GM12878 (cell line): ENCODE measurements at regions not wholly inside any gene's neighbourhood (a gene's known extent, or its start where the extent isn't known, plus 50 kb on each side); places are given as distances from the start of the nearest gene placed in this dataset.

Experiments
- ATAC-seq: fragments of 200-7000 bp; cut with Tn5 transposase; 3 replicates; pipeline ENCODE4 v1.9.1; 2020; ENCODE audit warnings: mild to moderate bottlenecking, moderate library complexity
- BruUV-seq: library from RNA; stranded (reverse); fragments of 400-500 nt; replicated peaks from 2 replicates; lab custom pipeline; 2021; lab: Mats Ljungman, UMichigan
- CTCF ChIA-PET: fragments of 300-600 bp; sonication (Branson Sonifier 250); formaldehyde crosslinking; extraction: SDS; loops from one replicate; lab custom pipeline; 2021; ENCODE audit warnings: inconsistent platforms; lab: Yijun Ruan, JAX
- POLR2A ChIA-PET: fragments of 350-600 bp; formaldehyde crosslinking; extraction: SDS; loops from one replicate; lab custom pipeline; 2021; ENCODE audit warnings: inconsistent platforms; lab: Charles Lee
- RAD21 ChIA-PET: fragments of 300-600 bp; sonication (Branson Sonifier 250); formaldehyde crosslinking; loops from one replicate; lab custom pipeline; 2023; ENCODE audit warnings: antibody characterized with exemption; ENCODE audit not compliant: unreplicated experiment; lab: Charles Lee
- SMC1A ChIA-PET: fragments of 300-600 bp; sonication (Branson Sonifier 250); formaldehyde crosslinking; loops from one replicate; lab custom pipeline; 2023; ENCODE audit not compliant: unreplicated experiment, uncharacterized antibody; lab: Charles Lee
- DNase-seq: peaks from one replicate; pipeline ENCODE4 v3.0.0-alpha.2; 2011; ENCODE audit warnings: low read depth, low spot score
- FAIRE-seq: peaks from 3 replicates; lab custom pipeline; 2011; peaks lifted over from hg19 to GRCh38; lab: Jason Lieb, UNC
- H2AFZ ChIP-seq: 2 replicates; pipeline ENCODE4 v1.6.0; 2011; ENCODE audit warnings: low read depth, low read length, control low read depth; ENCODE audit not compliant: control insufficient read depth
- H3K27ac ChIP-seq: 2 replicates; pipeline ENCODE4 v1.5.1; 2011; ENCODE audit warnings: control low read depth; ENCODE audit not compliant: control insufficient read depth, insufficient read depth
- H3K27me3 ChIP-seq, 2 experiments: replicated peaks in 1 of 2; 2 replicates each; pipeline versions ENCODE4 v1.6.0 to v1.6.1; 2011; ENCODE audit warnings: low read length in 1 of 2; ENCODE audit not compliant: control insufficient read depth in 2 of 2, insufficient read depth in 2 of 2
- H3K36me3 ChIP-seq, 2 experiments: 2 replicates each; pipeline ENCODE4 v1.5.1; 2011; ENCODE audit warnings: low read length in 1 of 2; ENCODE audit not compliant: control insufficient read depth in 2 of 2, insufficient read depth in 2 of 2
- H3K4me1 ChIP-seq: 2 replicates; pipeline ENCODE4 v1.6.1; 2011; ENCODE audit warnings: mild to moderate bottlenecking, low read length, moderate library complexity, mixed read lengths; ENCODE audit not compliant: control insufficient read depth, insufficient read depth
- H3K4me2 ChIP-seq: 2 replicates; pipeline ENCODE4 v1.6.0; 2011; ENCODE audit warnings: control low read depth; ENCODE audit not compliant: control insufficient read depth, insufficient read depth
- H3K4me3 ChIP-seq: fragments of 200-600 bp; sonication (generic); 2 replicates; pipeline ENCODE4 v1.5.1; 2016
- H3K79me2 ChIP-seq: 2 replicates; pipeline ENCODE4 v1.6.0; 2011; ENCODE audit warnings: low read length; ENCODE audit not compliant: control insufficient read depth, insufficient read depth
- H3K9ac ChIP-seq: 2 replicates; pipeline ENCODE4 v1.8.0; 2011; ENCODE audit warnings: low read length, control low read depth, mixed read lengths; ENCODE audit not compliant: control insufficient read depth, insufficient read depth
- H3K9me3 ChIP-seq: replicated peaks from 3 replicates; pipeline ENCODE4 v1.5.1; 2011; ENCODE audit warnings: mild to moderate bottlenecking, low read length; ENCODE audit not compliant: control insufficient read depth, insufficient read depth
- H4K20me1 ChIP-seq: 2 replicates; pipeline ENCODE4 v1.6.0; 2011; ENCODE audit not compliant: control insufficient read depth, insufficient read depth
- BCLAF1 ChIP-seq: fragments of 450-650 bp; IDR thresholded peaks from 2 replicates; pipeline ENCODE4 v1.6.1; 2017; ENCODE audit warnings: antibody characterized with exemption, mild to moderate bottlenecking, moderate library complexity
- HCFC1 ChIP-seq: fragments of 150-350 bp; IDR thresholded peaks from 2 replicates; pipeline ENCODE4 v1.6.1; 2014; ENCODE audit warnings: low read length
- IRF4 ChIP-seq: IDR thresholded peaks from 2 replicates; pipeline ENCODE4 v1.6.1; 2011; ENCODE audit warnings: low read depth, low read length
- NFYB ChIP-seq: IDR thresholded peaks from 2 replicates; pipeline ENCODE4 v1.6.1; 2011; ENCODE audit warnings: low read depth, mild to moderate bottlenecking, low read length, improper control_type of control experiment, moderate library complexity; ENCODE audit not compliant: insufficient read depth
- PAX8 ChIP-seq: fragments of 450-650 bp; IDR thresholded peaks from 2 replicates; pipeline ENCODE4 v1.6.1; 2017; ENCODE audit warnings: mild to moderate bottlenecking, moderate library complexity
- POLR2AphosphoS5 ChIP-seq: IDR thresholded peaks from 2 replicates; pipeline ENCODE4 v1.6.1; 2011; ENCODE audit warnings: mild to moderate bottlenecking, low read length, inconsistent platforms
- POU2F2 ChIP-seq: IDR thresholded peaks from 3 replicates; pipeline ENCODE4 v1.6.1; 2011; ENCODE audit warnings: low read depth, mild to moderate bottlenecking, low read length, borderline replicate concordance
- RAD21 ChIP-seq: IDR thresholded peaks from 2 replicates; pipeline ENCODE4 v1.6.1; 2011; ENCODE audit warnings: mild to moderate bottlenecking, low read depth, low read length, moderate library complexity; ENCODE audit not compliant: insufficient read depth
- RB1 ChIP-seq: fragments of 450-650 bp; formaldehyde crosslinking; IDR thresholded peaks from 2 replicates; pipeline ENCODE4 v1.6.1; 2017; ENCODE audit warnings: mild to moderate bottlenecking, borderline replicate concordance
- RFX5 ChIP-seq: IDR thresholded peaks from 2 replicates; pipeline ENCODE4 v1.6.1; 2011; ENCODE audit warnings: low read depth, low read length, improper control_type of control experiment
- TARDBP ChIP-seq: IDR thresholded peaks from 2 replicates; pipeline ENCODE4 v1.6.1; 2016; ENCODE audit warnings: borderline replicate concordance
- TCF7 ChIP-seq: IDR thresholded peaks from 2 replicates; pipeline ENCODE4 v1.6.1; 2014; ENCODE audit warnings: antibody characterized with exemption, borderline replicate concordance
- USF2 ChIP-seq: IDR thresholded peaks from 2 replicates; pipeline ENCODE4 v1.6.1; 2011; ENCODE audit warnings: low read depth, low read length, improper control_type of control experiment, borderline replicate concordance
- ZZZ3 ChIP-seq: IDR thresholded peaks from 2 replicates; pipeline ENCODE4 v1.6.1; 2011; ENCODE audit warnings: low read depth; ENCODE audit not compliant: control insufficient read depth, insufficient read length
- in situ Hi-C: fragments of 300-500 bp; cut with MboI; formaldehyde crosslinking; loops from 9 replicates; pipeline ENCODE4 v1.14.3; 2018; ENCODE audit warnings: mixed read lengths
- intact Hi-C: fragments of 100-400 bp; cut with micrococcal nuclease; formaldehyde crosslinking; loops from one replicate; pipeline ENCODE4 v1.14.2; 2022; ENCODE audit not compliant: unreplicated experiment
- TF ChIP-seq, protein P1 (sequence below): fragments of 450-650 bp; IDR thresholded peaks from 2 replicates; pipeline ENCODE4 v1.6.1; 2016; ENCODE audit warnings: mild to moderate bottlenecking
- TF ChIP-seq, protein P2 (sequence below): IDR thresholded peaks from 2 replicates; pipeline ENCODE4 v1.6.1; 2011; ENCODE audit warnings: borderline replicate concordance, low read depth, mild to moderate bottlenecking, moderate library complexity, mixed read lengths, low read length; ENCODE audit not compliant: insufficient read depth; ENCODE audit errors: extremely low read length

- no peaks in the 10 kb centered on the region for H3K79me2 ChIP-seq
- SMC1A ChIA-PET, result no interaction called here
- no TSS peak for BruUV-seq
- RAD21 ChIA-PET, result no interaction called here
- no peak overlapping the region for H3K9ac ChIP-seq
- no peak for FAIRE-seq
- H3K27me3 ChIP-seq, result no peaks in the 10 kb centered on the region
- no peak overlapping the region for H3K4me3 ChIP-seq
- intact Hi-C loops, result no loop called here
- H3K9me3 ChIP-seq, result no peaks in the 10 kb centered on the region
- no peak for DNase-seq
- in situ Hi-C loops, result no loop called here
- H3K4me2 ChIP-seq, result no peak overlapping the region
- H2AFZ ChIP-seq, result no peak overlapping the region
- H3K27ac ChIP-seq, result no peak overlapping the region
- no peak for ATAC-seq
- CTCF ChIA-PET, result no interaction called here
- TF ChIP-seq, protein P1, sequence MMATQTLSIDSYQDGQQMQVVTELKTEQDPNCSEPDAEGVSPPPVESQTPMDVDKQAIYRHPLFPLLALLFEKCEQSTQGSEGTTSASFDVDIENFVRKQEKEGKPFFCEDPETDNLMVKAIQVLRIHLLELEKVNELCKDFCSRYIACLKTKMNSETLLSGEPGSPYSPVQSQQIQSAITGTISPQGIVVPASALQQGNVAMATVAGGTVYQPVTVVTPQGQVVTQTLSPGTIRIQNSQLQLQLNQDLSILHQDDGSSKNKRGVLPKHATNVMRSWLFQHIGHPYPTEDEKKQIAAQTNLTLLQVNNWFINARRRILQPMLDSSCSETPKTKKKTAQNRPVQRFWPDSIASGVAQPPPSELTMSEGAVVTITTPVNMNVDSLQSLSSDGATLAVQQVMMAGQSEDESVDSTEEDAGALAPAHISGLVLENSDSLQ, result no peak
- TF ChIP-seq HCFC1 (no peak), RB1 (no peak), IRF4 (no peak), TARDBP (no peak), RFX5 (no peak), POU2F2 (no peak), PAX8 (no peak), BCLAF1 (no peak), USF2 (no peak), RAD21 (no peak), NFYB (no peak), POLR2AphosphoS5 (no peak), TCF7 (no peak), ZZZ3 (no peak)
- TF ChIP-seq, protein P2, sequence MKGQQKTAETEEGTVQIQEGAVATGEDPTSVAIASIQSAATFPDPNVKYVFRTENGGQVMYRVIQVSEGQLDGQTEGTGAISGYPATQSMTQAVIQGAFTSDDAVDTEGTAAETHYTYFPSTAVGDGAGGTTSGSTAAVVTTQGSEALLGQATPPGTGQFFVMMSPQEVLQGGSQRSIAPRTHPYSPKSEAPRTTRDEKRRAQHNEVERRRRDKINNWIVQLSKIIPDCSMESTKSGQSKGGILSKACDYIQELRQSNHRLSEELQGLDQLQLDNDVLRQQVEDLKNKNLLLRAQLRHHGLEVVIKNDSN, result no peak
- H4K20me1 ChIP-seq, result no peaks in the 10 kb centered on the region
- no peaks in the 10 kb centered on the region for H3K36me3 ChIP-seq
- H3K4me1 ChIP-seq, result no peaks in the 10 kb centered on the region
- POLR2A ChIA-PET, result no interaction called here
These were observed 492.5 kb downstream of the NAV3 start for GRCh38 chr12:78323226-78323625.
